22Rv1 (cell line): ENCODE measurements at regions not wholly inside any gene's neighbourhood (a gene's known extent, or its start where the extent isn't known, plus 50 kb on each side); places are given as distances from the start of the nearest gene placed in this dataset.

Source experiments
- H3K27ac ChIP-seq: fragments of 450-650 bp; 2 replicates; pipeline ENCODE4 v1.5.1; 2017
- CTCF ChIP-seq: fragments of 450-650 bp; IDR thresholded peaks from 2 replicates; pipeline ENCODE4 v1.5.1; 2017; ENCODE audit warnings: mild to moderate bottlenecking
- ZFX ChIP-seq: fragments of 450-650 bp; IDR thresholded peaks from 2 replicates; pipeline ENCODE4 v1.6.1; 2017; ENCODE audit warnings: antibody characterized with exemption, borderline replicate concordance

- H3K27ac ChIP-seq, result no peak overlapping the region
- no peak for TF ChIP-seq ZFX
- no peak for TF ChIP-seq CTCF
Measured at GRCh38 chr16:59058250-59058649, 324.1 kb upstream of the GOT2 start.

GRCh38 chr16:59053911-59054310 is 319.8 kb upstream of the GOT2 start:
- TF ChIP-seq ZFX (no peak), CTCF (no peak)

DNA sequence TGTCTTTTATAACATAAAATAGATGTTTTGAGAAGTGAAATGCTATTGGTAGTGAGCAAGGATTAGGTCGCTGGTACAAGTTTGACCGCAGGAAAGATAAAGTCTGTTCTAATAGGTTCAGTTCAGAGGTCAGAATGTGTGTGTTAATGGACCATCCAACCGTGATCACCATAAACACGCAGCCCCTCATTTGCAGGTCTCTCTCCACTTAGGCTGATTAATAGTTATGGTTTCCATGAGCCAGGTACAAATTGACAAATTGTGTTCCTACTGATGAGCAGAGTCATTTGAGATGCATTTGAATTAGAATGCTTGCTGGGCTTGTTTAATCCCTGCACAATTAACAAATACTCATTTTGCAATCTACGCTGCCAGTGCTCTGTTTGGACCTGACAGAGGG is 318.1 kb upstream of the GOT2 start:
- no peak overlapping the region for H3K27ac ChIP-seq
- TF ChIP-seq ZFX (no peak), CTCF (no peak)

More at GRCh38 chr16:59053911-59054310, 319.8 kb upstream of the GOT2 start:
- no peak overlapping the region for H3K27ac ChIP-seq

DNA sequence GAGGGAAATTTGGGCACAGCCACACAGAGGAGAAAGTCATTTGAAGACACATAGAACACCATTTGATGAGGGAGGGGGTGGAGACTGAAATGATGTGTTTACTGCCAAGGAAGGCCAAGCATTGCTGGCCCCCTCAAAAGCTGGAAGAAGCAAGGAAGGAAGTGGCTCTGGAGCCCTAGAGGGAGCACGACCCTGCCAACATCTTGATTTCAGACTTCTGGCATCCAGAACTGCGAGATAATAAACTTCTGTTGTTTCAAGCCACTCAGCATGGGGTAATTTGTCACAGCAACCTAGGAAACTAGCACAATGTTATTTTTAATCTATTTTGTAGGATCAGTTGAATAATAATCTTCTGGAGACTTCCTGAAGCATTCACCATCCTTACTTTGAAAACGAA is 314.8 kb upstream of the GOT2 start:
- TF ChIP-seq ZFX, result no peak
- no peak for TF ChIP-seq CTCF
- H3K27ac ChIP-seq, result no peak overlapping the region

DNA sequence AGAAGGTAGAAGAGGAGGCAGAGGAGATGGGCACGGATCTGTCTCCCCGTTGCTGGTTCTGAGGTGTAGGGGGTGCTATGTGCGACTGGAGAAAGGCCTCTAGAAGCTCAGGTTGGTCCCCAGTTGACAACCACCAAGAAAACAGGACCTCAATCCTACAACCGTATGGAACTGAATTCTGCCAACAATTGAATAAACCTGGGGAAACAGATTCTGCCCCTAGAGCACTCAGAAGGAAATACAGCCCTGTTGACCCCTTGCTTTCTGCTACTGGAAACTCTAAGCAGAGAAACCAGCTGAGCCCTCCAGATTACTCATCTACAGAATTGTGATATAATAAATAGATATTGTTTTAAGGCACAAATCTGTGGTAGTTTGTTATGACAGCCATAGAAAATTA is 313.0 kb upstream of the GOT2 start:
- TF ChIP-seq CTCF (peak; percentile 78), ZFX (no peak)

GRCh38 chr16:59046335-59046734 is 312.2 kb upstream of the GOT2 start:
- TF ChIP-seq CTCF (no peak), ZFX (no peak)

More for the DNA sequence above, 313.0 kb upstream of the GOT2 start:
- no peak overlapping the region for H3K27ac ChIP-seq

GRCh38 chr16:59045501-59045900 is 311.4 kb upstream of the GOT2 start:
- no peak overlapping the region for H3K27ac ChIP-seq
- TF ChIP-seq CTCF (no peak), ZFX (no peak)

More at GRCh38 chr16:59046335-59046734, 312.2 kb upstream of the GOT2 start:
- H3K27ac ChIP-seq, result no peak overlapping the region
